ENCODE measurements at regions not wholly inside any gene's neighbourhood (a gene's known extent, or its start where the extent isn't known, plus 50 kb on each side); places are given as distances from the start of the nearest gene placed in this dataset.

DNA sequence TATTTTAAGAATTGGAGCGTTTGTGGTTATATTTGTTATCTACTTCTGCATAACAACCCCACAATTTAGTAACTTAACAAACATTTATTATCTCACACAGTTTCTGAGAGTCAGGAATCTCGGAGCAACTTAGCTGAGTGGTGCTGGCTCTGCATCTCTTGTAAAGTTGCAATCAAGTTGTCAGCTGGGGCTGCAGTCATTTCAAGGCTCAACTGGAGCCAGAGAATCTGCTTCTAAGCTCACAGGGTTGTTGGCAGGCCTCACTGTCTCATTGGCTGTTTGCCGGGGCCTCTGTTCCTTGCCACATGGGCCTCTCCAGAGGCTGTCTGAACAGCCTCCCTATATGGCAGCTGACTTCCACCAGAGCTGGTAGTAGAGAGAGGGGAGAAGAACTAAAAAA, 281.2 kb upstream of the GNPDA2 start:
- ChIA-PET POLR2A (no interaction called here), CTCF (ENCODE audit: low intra/inter-chr PET ratio, low total read pairs) (no interaction called here)
- Histone ChIP-seq H3K79me2 (ENCODE audit: insufficient read depth, low read length) (no peaks in the 10 kb centered on the region), H3K4me2 (ENCODE audit: low read depth, low read length) (no peak overlapping the region), H3K4me3 (replicated peaks in 1 of 3; ENCODE audit: insufficient read depth in 1 of 3, low read depth in 2 of 3, low read length in 3 of 3) (no peak overlapping the region), H3K9ac (ENCODE audit: insufficient read depth, low read depth, low read length) (no peak overlapping the region), H2AFZ (ENCODE audit: low read length) (no peak overlapping the region), H3K27ac (ENCODE audit: extremely low read length, insufficient read depth, low read length) (no peak overlapping the region), H3K36me3 (replicated peaks in 1 of 2; ENCODE audit: control insufficient read depth in 1 of 2, insufficient read depth in 2 of 2, low read length in 2 of 2) (no peaks in the 10 kb centered on the region), H3K9me3 (ENCODE audit: low read length) (peaks cover 58% of the 10 kb centered on the region), H3K4me1 (ENCODE audit: insufficient read depth, low read length) (no peaks in the 10 kb centered on the region), H4K20me1 (ENCODE audit: insufficient read depth, low read length) (no peaks in the 10 kb centered on the region), H3K27me3 (ENCODE audit: control insufficient read depth in 1 of 2, insufficient read depth in 2 of 2, low read length in 2 of 2) (no peaks in the 10 kb centered on the region)
- DNase-seq (ENCODE audit: low spot score) (no peak), FAIRE-seq (no peak), ATAC-seq (no peak)
- TF ChIP-seq EED (CRISPR knock-in tag; IDR thresholded peaks at IDR 0.05) (no peak), ZNF484 (CRISPR knock-in tag; IDR thresholded peaks at IDR 0.05; ENCODE audit: borderline replicate concordance, low read depth) (no peak), ZKSCAN5 (CRISPR knock-in tag; IDR thresholded peaks at IDR 0.05) (no peak), NAIF1 (CRISPR knock-in tag; IDR thresholded peaks at IDR 0.05; ENCODE audit: borderline replicate concordance) (no peak), FOXO1 (CRISPR knock-in tag; IDR thresholded peaks at IDR 0.05) (no peak), ZFP36L2 (CRISPR knock-in tag; IDR thresholded peaks at IDR 0.05) (no peak), PHF20 (CRISPR knock-in tag; IDR thresholded peaks at IDR 0.05) (no peak), ZMYM3 (CRISPR knock-in tag; IDR thresholded peaks at IDR 0.05) (no peak), ZNF496 (CRISPR knock-in tag; IDR thresholded peaks at IDR 0.05; ENCODE audit: insufficient replicate concordance) (no peak)
- TF ChIP-seq, protein P1, sequence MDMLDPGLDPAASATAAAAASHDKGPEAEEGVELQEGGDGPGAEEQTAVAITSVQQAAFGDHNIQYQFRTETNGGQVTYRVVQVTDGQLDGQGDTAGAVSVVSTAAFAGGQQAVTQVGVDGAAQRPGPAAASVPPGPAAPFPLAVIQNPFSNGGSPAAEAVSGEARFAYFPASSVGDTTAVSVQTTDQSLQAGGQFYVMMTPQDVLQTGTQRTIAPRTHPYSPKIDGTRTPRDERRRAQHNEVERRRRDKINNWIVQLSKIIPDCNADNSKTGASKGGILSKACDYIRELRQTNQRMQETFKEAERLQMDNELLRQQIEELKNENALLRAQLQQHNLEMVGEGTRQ (IDR thresholded peaks at IDR 0.05; ENCODE audit: low read depth, low read length), result no peak
- TF ChIP-seq, protein P1 (CRISPR knock-in tag; IDR thresholded peaks at IDR 0.05; ENCODE audit: borderline replicate concordance), result no peak
- TF ChIP-seq, protein P2, sequence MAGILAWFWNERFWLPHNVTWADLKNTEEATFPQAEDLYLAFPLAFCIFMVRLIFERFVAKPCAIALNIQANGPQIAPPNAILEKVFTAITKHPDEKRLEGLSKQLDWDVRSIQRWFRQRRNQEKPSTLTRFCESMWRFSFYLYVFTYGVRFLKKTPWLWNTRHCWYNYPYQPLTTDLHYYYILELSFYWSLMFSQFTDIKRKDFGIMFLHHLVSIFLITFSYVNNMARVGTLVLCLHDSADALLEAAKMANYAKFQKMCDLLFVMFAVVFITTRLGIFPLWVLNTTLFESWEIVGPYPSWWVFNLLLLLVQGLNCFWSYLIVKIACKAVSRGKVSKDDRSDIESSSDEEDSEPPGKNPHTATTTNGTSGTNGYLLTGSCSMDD (CRISPR knock-in tag; IDR thresholded peaks at IDR 0.05), result no peak
- TF ChIP-seq, protein P3, sequence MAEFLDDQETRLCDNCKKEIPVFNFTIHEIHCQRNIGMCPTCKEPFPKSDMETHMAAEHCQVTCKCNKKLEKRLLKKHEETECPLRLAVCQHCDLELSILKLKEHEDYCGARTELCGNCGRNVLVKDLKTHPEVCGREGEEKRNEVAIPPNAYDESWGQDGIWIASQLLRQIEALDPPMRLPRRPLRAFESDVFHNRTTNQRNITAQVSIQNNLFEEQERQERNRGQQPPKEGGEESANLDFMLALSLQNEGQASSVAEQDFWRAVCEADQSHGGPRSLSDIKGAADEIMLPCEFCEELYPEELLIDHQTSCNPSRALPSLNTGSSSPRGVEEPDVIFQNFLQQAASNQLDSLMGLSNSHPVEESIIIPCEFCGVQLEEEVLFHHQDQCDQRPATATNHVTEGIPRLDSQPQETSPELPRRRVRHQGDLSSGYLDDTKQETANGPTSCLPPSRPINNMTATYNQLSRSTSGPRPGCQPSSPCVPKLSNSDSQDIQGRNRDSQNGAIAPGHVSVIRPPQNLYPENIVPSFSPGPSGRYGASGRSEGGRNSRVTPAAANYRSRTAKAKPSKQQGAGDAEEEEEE (CRISPR knock-in tag; IDR thresholded peaks at IDR 0.05; ENCODE audit: borderline replicate concordance), result no peak
- in situ Hi-C loops (cut with HindIII; ENCODE audit: extremely low pct_ligation_motif_present, low pct_unique_long_range_greater_than_20kb), result no loop called here
- WGBS (ENCODE audit: low lambda C conversion rate), result 36% methylated on average over 3 of the region's 3 CpGs
- BruUV-seq (replicated peaks), result no TSS peak
- intact Hi-C loops (cut with micrococcal nuclease; ENCODE audit: unreplicated experiment), result no loop called here

All from HepG2 (cell line).